ENCODE measurements at regions not wholly inside any gene's neighbourhood (a gene's known extent, or its start where the extent isn't known, plus 50 kb on each side); places are given as distances from the start of the nearest gene placed in this dataset.
A peak's percentile ranks its signal among the peaks of the same experiment; 100 is the strongest.

DNA sequence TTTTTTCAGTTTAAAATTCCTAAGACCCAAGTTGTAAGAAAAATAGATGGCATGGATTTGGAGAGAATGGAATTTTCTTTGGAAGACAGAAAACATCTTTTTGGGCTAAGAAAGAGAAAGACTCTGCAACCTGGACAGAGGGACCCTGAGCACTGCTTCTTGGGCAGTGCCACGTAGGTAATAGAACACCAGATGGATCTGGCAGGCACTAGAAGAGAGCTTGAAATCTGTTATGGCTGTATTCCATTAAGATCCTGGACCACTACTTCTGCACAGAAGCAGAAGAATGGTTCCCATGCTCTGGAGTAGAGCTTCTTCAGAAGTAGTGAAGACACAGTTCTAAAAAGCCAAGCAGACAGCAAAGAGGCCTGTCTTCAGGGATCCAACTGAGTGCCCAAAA is 306.4 kb upstream of the CD180 start:
- TF ChIP-seq, protein P1, sequence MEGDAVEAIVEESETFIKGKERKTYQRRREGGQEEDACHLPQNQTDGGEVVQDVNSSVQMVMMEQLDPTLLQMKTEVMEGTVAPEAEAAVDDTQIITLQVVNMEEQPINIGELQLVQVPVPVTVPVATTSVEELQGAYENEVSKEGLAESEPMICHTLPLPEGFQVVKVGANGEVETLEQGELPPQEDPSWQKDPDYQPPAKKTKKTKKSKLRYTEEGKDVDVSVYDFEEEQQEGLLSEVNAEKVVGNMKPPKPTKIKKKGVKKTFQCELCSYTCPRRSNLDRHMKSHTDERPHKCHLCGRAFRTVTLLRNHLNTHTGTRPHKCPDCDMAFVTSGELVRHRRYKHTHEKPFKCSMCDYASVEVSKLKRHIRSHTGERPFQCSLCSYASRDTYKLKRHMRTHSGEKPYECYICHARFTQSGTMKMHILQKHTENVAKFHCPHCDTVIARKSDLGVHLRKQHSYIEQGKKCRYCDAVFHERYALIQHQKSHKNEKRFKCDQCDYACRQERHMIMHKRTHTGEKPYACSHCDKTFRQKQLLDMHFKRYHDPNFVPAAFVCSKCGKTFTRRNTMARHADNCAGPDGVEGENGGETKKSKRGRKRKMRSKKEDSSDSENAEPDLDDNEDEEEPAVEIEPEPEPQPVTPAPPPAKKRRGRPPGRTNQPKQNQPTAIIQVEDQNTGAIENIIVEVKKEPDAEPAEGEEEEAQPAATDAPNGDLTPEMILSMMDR (IDR thresholded peaks at IDR 0.05; ENCODE audit: unreplicated experiment), result no peak
- Mint-ChIP-seq H3K9me3 (ENCODE audit: low read depth, unreplicated experiment) (peaks cover 4% of the 10 kb centered on the region), H3K27me3 (ENCODE audit: unreplicated experiment) (no peaks in the 10 kb centered on the region), H3K4me3 (ENCODE audit: low read depth, unreplicated experiment) (no peak overlapping the region), H3K27ac (ENCODE audit: unreplicated experiment) (no peak overlapping the region), H3K36me3 (ENCODE audit: insufficient read depth, unreplicated experiment) (no peaks in the 10 kb centered on the region), H3K4me1 (ENCODE audit: low read depth, unreplicated experiment) (no peaks in the 10 kb centered on the region)
- no peak for DNase-seq
- CTCF ChIA-PET, result no interaction called here
- BruUV-seq (replicated peaks), result no TSS peak
- intact Hi-C loops (cut with micrococcal nuclease; ENCODE audit: unreplicated experiment), result no loop called here

DNA sequence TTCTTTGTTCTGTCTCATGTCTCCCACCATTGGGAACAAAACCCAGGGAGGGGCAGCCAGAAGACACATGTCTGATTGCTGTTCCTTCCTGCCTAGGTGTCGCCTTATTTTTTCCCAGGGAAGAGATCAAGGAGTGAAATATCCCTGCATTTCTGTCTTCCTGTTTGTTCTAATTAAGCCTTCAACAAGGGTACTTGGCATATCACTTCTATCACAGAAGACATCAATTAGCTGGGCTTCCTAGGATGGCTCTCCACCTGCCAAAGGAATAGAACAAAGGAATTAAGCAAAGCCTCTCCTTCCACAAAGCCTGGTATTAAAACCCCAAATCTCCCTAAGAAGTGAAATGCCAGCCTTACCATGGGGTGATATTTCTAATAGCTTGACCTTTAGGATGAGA is 299.5 kb upstream of the CD180 start:
- no peak for DNase-seq
- no peak overlapping the region for H3K4me3 Mint-ChIP-seq (ENCODE audit: low read depth, unreplicated experiment)
- H3K27me3 Mint-ChIP-seq (ENCODE audit: unreplicated experiment), result no peaks in the 10 kb centered on the region
- peaks cover 25% of the 10 kb centered on the region for H3K4me1 Mint-ChIP-seq (ENCODE audit: low read depth, unreplicated experiment)
- no peak overlapping the region for H3K27ac Mint-ChIP-seq (ENCODE audit: unreplicated experiment)
- BruUV-seq (replicated peaks), result no TSS peak
- no peaks in the 10 kb centered on the region for H3K36me3 Mint-ChIP-seq (ENCODE audit: insufficient read depth, unreplicated experiment)
- peaks cover 4% of the 10 kb centered on the region for H3K9me3 Mint-ChIP-seq (ENCODE audit: low read depth, unreplicated experiment)
- intact Hi-C loops (cut with micrococcal nuclease; ENCODE audit: unreplicated experiment), result loop anchor here (10.0 kb wide), 1 partner anchor 251 kb away; no protein-coding TSS in a partner anchor
- TF ChIP-seq, protein P1 (IDR thresholded peaks at IDR 0.05; ENCODE audit: unreplicated experiment), result no peak
- CTCF ChIA-PET, result no interaction called here

DNA sequence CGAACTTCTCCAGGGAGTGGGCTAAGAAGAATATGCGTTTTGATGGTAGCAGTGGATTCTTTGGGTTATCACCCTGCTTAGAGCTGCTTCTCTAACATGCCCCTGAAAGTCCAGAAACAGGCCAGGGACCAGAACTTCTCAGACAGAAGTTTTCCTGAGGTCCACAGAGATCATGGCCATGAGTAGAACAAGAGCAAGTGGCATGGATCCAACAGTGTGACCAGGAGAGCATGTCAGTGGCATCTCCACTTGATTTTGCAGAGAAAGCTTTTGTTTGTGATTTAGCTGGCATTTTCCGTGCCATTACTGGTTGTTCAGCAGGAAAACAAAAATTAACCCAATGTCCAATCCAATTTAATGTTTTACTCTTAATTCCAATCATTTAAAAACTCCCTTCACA is 298.5 kb upstream of the CD180 start:
- TF ChIP-seq, protein P1 (IDR thresholded peaks at IDR 0.05; ENCODE audit: unreplicated experiment), result no peak
- H3K36me3 Mint-ChIP-seq (ENCODE audit: insufficient read depth, unreplicated experiment), result no peaks in the 10 kb centered on the region
- intact Hi-C loops (cut with micrococcal nuclease; ENCODE audit: unreplicated experiment), result loop anchor here (10.0 kb wide), 1 partner anchor 250 kb away; no protein-coding TSS in a partner anchor
- no peak for DNase-seq
- peaks cover 25% of the 10 kb centered on the region for H3K4me1 Mint-ChIP-seq (ENCODE audit: low read depth, unreplicated experiment)
- H3K4me3 Mint-ChIP-seq (ENCODE audit: low read depth, unreplicated experiment), result no peak overlapping the region
- H3K9me3 Mint-ChIP-seq (ENCODE audit: low read depth, unreplicated experiment), result no peaks in the 10 kb centered on the region
- no TSS peak for BruUV-seq (replicated peaks)
- CTCF ChIA-PET, result interaction anchor here (0.6 kb wide), 2 partner anchors 547 to 575 kb away, joined by 3 to 4 read pairs; no protein-coding TSS in a partner anchor
- no peaks in the 10 kb centered on the region for H3K27me3 Mint-ChIP-seq (ENCODE audit: unreplicated experiment)
- peak overlapping the region; percentile 16 for H3K27ac Mint-ChIP-seq (ENCODE audit: unreplicated experiment)

DNA sequence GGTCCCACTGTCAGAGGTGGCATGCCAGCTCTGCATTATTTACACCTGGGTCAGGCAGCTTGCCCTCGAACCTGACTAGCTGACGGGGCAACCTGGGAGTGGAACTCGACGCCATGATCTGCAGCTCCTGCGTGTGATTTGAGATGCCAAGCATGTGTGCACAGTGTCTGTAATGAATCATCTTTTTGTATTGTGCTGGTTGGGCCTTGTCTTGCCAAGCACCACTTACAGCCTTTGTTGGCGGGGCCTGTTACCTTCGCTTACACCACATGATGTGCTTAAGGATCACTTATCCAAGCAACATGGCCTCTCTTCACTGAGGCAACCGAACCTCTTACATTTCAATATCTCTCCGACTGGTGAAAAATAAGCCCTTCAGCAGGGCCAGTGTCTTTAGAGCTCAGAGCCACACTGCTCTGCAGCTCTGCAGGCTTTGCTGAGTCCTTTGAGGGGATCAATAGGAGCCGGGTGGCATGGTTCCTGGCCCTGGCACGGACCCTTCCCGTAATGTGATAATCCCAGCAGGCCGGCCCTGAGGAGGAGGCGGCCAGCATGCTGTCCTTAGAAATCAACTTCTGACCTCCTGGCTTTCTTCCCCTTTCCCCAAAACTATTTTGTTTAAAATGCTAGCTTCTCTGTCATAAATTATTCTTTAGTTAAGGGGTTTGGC is 297.7 kb upstream of the CD180 start:
- Mint-ChIP-seq H3K27ac (ENCODE audit: unreplicated experiment) (peak overlapping the region; percentile 16), H3K4me3 (ENCODE audit: low read depth, unreplicated experiment) (no peak overlapping the region), H3K27me3 (ENCODE audit: unreplicated experiment) (no peaks in the 10 kb centered on the region), H3K9me3 (ENCODE audit: low read depth, unreplicated experiment) (no peaks in the 10 kb centered on the region), H3K36me3 (ENCODE audit: insufficient read depth, unreplicated experiment) (no peaks in the 10 kb centered on the region), H3K4me1 (ENCODE audit: low read depth, unreplicated experiment) (peaks cover 25% of the 10 kb centered on the region)
- BruUV-seq (replicated peaks), result no TSS peak
- TF ChIP-seq, protein P1 (IDR thresholded peaks at IDR 0.05; ENCODE audit: unreplicated experiment), result no peak
- intact Hi-C loops (cut with micrococcal nuclease; ENCODE audit: unreplicated experiment), result loop anchor here (5.0 to 10.0 kb wide), 2 partner anchors 250 to 758 kb away; no protein-coding TSS in a partner anchor
- no peak for DNase-seq
- CTCF ChIA-PET, result interaction anchor here (0.6 to 1.6 kb wide), 6 partner anchors 56 to 773 kb away, joined by 3 to 5 read pairs (median 4); no protein-coding TSS in a partner anchor
